Stimulated activated effector memory CD8-positive, alpha-beta T cell treated with anti-CD3 and anti-CD28 coated beads, Interleukin-12 subunit alpha, Interleukin-12 subunit beta, amount 100 ng/mL, for 72 hours (primary cell): ENCODE measurements at regions not wholly inside any gene's neighbourhood (a gene's known extent, or its start where the extent isn't known, plus 50 kb on each side); places are given as distances from the start of the nearest gene placed in this dataset.

Experiments used
- ATAC-seq: fragments of 150-1000 bp; cut with Tn5 transposase; 2 replicates; pipeline ENCODE4 v1.10.0; 2021
- DNase-seq, 2 donors: peaks; one replicate each; pipeline ENCODE4 v3.0.0; 2021 to 2022; ENCODE audit warnings: low spot score in 2 of 2
- H3K27ac Mint-ChIP-seq: one replicate; pipeline ENCODE4 v1.8.0; 2022; ENCODE audit warnings: mild to moderate bottlenecking, mixed read lengths
- H3K36me3 Mint-ChIP-seq: one replicate; pipeline ENCODE4 v1.8.0; 2022; ENCODE audit warnings: mild to moderate bottlenecking, mixed read lengths
- H3K4me1 Mint-ChIP-seq: one replicate; pipeline ENCODE4 v1.8.0; 2022; ENCODE audit warnings: mixed read lengths
- H3K4me3 Mint-ChIP-seq: one replicate; pipeline ENCODE4 v1.8.0; 2022; ENCODE audit warnings: mild to moderate bottlenecking, mixed read lengths
- H3K9me3 Mint-ChIP-seq: one replicate; pipeline ENCODE4 v1.8.0; 2022; ENCODE audit warnings: mixed read lengths

DNA sequence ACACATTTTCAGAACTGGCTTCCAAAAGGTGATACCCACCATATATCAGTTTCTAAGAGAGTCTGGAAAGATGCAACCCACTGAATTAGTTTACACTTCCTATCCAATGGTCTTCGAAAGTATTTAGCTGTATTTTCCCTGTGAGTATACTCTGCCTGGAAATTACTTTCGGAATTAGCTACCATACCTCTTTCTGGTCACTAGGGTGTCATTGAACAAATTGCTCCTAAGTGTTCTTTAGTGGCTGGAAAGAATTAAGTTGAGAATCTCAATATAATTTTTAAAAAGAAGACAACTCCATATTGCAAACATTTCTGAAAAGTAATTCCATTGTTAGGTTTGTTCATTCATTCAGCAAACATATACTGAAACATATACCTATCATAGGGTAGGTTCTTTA is 283.1 kb upstream of the SSTR1 start:
- H3K27ac Mint-ChIP-seq: no peak overlapping the region
- ATAC-seq (no peak), DNase-seq (no peak)
- H3K4me3 Mint-ChIP-seq: no peak overlapping the region
- no peaks in the 10 kb centered on the region for H3K36me3 Mint-ChIP-seq
- no peaks in the 10 kb centered on the region for H3K4me1 Mint-ChIP-seq
- H3K9me3 Mint-ChIP-seq: peaks cover 3% of the 10 kb centered on the region

DNA sequence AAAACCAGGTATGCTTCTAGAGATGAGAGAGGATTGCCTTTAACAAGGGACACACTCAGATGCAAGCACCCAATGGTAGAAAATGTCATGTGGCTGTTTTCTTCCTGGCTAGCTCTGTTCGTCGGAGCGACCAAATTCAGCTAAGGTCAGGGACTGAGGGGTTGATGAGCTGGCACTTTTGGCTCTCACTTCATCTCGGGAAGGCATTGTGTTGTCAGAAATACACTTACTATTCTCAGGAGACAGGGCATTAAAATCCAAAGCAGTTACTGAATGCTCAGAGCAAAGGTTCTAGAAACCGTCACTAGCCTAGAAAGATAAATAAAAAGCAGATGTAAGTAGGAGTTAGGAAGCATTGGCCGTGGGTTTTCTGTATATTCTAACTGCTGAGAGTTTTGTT is 275.7 kb upstream of the SSTR1 start:
- no peak overlapping the region for H3K4me3 Mint-ChIP-seq
- no peaks in the 10 kb centered on the region for H3K4me1 Mint-ChIP-seq
- DNase-seq: no peak
- no peak for ATAC-seq
- H3K9me3 Mint-ChIP-seq: no peaks in the 10 kb centered on the region
- no peak overlapping the region for H3K27ac Mint-ChIP-seq
- no peaks in the 10 kb centered on the region for H3K36me3 Mint-ChIP-seq

DNA sequence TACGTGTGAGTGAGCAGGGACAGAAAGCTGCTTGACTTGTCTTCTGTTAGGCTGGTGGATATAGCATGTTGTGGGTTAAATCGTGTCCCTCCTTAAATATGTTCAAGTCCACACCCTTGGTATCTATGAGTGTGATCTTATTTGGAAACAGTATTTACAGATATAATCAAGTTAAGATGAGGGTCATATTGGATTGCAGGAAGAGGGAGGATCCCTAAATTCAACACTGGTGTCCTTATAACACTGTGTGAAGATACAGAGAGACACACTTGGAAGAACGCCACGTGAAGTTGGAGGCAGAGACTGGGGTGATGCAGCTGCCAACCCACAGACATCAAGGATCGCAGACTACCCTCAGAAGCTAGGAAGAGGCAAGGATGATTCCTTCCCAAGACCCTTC is 275.2 kb upstream of the SSTR1 start:
- Mint-ChIP-seq H3K36me3 (no peaks in the 10 kb centered on the region), H3K9me3 (no peaks in the 10 kb centered on the region), H3K27ac (no peak overlapping the region), H3K4me3 (no peak overlapping the region), H3K4me1 (no peaks in the 10 kb centered on the region)
- ATAC-seq (no peak), DNase-seq (no peak)

DNA sequence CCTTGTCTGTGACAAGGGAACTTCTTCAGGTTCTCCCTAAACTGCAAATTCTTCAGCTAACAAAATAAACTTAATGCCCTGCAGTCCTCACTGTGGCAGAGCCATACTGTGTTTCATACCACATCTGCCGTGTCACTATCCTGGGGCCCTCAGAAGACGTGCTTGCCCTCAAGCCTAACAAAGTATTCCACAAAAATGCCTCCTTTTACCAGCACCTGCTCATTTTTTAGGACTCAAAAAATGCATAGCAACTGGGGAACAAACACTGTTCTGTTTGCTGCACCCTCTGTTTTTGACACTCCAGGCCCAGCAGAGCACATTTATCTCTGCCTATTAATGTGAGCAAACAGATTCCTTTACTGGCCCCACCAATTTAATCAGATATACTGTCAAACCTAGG is 270.7 kb upstream of the SSTR1 start:
- Mint-ChIP-seq H3K4me1 (no peaks in the 10 kb centered on the region), H3K4me3 (no peak overlapping the region), H3K36me3 (no peaks in the 10 kb centered on the region), H3K9me3 (peaks cover 2% of the 10 kb centered on the region), H3K27ac (no peak overlapping the region)
- ATAC-seq (no peak), DNase-seq (no peak)

DNA sequence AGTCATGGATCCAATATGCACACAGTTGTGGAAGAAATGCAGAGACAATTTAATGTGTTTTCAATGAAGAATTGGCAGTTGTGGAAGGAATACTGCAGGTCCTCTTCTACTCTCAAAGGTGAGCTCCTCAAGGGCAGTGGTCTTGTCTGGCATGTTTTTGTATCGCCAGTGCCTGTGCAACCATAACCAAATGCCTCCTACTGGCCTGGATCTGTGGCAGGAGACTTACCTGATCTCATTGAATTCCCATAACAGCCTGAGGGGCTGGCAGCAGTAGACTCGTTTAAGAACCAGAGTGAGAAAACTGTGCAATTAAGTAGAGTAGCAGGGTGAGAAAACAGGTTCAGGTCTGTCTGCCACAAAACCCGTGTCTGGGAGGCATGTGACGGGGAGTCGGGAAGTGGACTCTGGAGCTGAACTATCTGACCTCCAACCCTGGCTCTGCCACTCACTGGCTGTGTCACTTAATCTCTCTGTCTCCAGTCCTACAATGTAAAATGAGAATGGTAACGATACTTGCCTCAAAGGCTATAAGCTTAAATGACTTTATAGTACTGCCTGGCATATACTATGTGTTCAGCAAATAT is 268.2 kb upstream of the SSTR1 start:
- Mint-ChIP-seq H3K4me3 (no peak overlapping the region), H3K4me1 (no peaks in the 10 kb centered on the region), H3K27ac (no peak overlapping the region), H3K36me3 (no peaks in the 10 kb centered on the region), H3K9me3 (peaks cover 2% of the 10 kb centered on the region)
- DNase-seq (no peak), ATAC-seq (no peak)

DNA sequence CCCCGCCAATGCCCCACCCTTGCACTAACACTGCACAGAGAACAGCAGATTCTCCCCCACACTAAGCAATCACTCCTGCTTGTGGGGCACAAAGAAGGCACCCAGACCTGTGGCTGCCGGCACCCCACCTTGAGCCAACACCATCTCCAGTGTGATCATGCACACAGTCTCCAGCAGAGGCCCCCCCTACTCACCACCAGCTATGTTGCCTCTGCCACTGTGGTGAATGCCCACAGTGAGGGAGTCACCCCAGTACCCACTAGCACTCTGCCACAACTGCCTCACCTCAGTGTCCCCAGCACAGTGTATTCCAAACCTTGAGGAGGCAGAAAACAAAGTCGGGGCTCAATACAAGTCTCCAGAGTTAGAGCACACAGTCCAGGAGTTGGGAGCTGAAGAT is 261.7 kb upstream of the SSTR1 start:
- Mint-ChIP-seq H3K36me3 (no peaks in the 10 kb centered on the region), H3K27ac (no peak overlapping the region), H3K9me3 (peaks cover 14% of the 10 kb centered on the region), H3K4me1 (no peaks in the 10 kb centered on the region), H3K4me3 (no peak overlapping the region)
- ATAC-seq: no peak
- no peak for DNase-seq

DNA sequence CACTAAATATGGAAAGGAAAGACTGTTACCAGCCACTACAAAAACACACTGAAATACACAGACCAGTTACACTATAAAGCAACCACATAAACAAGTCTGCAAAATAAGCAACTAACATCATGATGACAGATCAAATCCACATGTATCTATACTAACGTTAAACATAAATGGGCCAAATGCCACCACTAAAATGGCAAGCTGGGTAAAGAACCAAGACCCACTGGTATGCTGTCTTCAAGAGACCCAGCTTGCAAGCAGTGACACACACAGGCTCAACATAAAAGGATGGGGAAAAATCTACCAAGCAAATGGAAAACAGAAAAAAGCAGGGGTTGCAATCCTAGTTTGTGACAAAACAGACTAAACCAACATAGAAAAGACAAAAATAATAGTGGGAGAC is 260.9 kb upstream of the SSTR1 start:
- Mint-ChIP-seq H3K4me3 (no peak overlapping the region), H3K27ac (no peak overlapping the region), H3K4me1 (no peaks in the 10 kb centered on the region), H3K9me3 (peaks cover 12% of the 10 kb centered on the region), H3K36me3 (no peaks in the 10 kb centered on the region)
- DNase-seq (no peak), ATAC-seq (no peak)

DNA sequence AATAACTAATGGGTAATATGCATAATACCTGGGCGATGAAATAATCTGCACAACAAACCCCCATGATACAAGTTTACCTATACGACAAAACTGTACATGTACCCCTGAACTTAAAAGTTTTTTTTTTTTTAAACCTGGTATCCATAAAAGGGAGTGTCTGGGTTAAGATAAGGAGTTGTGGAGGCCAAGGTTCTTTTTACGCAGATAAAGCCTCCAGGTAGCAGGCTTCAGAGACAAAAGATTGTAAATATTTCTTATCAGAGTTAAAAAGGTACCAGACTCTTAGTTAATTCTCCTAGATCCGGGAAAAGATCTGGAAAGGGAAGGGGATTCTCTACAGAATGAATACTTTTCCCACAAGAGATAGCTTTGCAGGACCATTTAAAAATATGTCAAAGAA is 259.4 kb upstream of the SSTR1 start:
- no peaks in the 10 kb centered on the region for H3K36me3 Mint-ChIP-seq
- DNase-seq (no peak), ATAC-seq (no peak)
- H3K27ac Mint-ChIP-seq: no peak overlapping the region
- H3K4me3 Mint-ChIP-seq: no peak overlapping the region
- H3K4me1 Mint-ChIP-seq: no peaks in the 10 kb centered on the region
- H3K9me3 Mint-ChIP-seq: peaks cover 12% of the 10 kb centered on the region

DNA sequence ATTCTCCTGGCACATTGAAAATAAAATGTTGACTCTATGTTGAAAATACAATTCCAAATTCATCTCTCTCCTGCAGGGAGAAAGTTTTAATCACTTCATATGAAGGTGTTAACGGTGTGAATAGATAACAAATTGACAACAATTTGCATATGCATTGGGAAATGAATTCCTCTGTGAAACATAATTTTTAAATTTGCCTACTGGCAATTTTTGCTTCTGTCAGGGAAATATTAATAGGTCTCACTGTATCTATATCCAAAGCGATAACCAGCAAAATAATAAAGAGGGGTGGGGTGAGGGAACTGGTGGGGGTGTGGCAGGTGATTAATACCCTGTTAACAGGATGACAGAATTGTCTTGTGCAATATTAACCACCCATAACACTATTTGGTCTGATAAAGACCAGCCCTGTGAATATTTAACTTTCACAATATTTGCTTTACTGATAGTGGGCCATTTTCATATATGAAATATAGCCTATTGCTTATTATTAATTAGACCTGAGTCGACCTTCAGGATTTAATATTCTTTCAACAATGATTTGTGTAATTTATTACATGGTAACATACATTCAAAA is 239.0 kb upstream of the SSTR1 start:
- Mint-ChIP-seq H3K4me3 (no peak overlapping the region), H3K36me3 (no peaks in the 10 kb centered on the region), H3K4me1 (no peaks in the 10 kb centered on the region), H3K9me3 (peaks cover 3% of the 10 kb centered on the region), H3K27ac (no peak overlapping the region)
- no peak for ATAC-seq
- DNase-seq: no peak

DNA sequence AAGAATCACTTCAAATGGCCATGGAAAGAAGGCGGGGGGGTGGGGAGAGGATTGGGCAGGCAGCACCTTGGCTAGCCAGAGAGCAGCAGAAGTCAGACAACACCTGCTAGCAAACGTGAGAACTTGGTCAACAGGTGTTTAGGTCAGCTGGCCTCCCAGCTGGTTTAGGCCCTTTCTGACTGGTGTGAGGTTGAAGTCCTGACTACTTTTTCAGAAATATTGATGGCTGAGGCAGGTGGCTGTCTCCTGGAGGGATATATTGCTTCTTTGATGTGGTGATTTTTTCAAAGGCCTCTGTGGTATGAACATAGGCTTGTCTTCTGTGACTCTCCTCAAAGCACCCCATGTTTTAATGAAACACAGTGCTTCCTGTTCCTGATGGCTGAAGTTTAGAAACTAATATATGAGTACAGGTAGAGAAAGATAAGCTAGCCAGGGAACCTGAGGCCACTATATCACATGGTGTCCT is 238.2 kb upstream of the SSTR1 start:
- Mint-ChIP-seq H3K4me3 (no peak overlapping the region), H3K4me1 (no peaks in the 10 kb centered on the region), H3K27ac (no peak overlapping the region), H3K9me3 (no peaks in the 10 kb centered on the region), H3K36me3 (no peaks in the 10 kb centered on the region)
- DNase-seq (no peak), ATAC-seq (no peak)

DNA sequence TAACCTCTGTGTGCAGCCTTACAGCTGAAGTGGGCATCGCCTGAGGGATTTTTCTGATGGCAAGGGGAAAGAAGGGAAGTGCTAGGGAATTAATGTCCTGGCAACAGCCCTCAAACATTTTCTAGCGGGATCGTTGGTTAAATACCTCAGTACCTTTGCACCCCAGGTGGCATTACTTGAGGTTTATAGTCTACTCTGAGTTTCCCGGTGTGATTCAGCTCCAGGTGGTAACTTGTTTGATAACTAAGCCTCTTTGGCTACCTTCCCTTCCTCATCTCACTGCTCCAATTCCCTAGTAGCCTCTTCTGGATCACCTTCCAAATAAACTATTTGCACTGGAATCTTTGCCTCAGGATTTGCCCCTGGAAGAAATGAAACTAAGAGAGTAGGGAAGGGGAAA is 237.0 kb upstream of the SSTR1 start:
- no peaks in the 10 kb centered on the region for H3K9me3 Mint-ChIP-seq
- no peaks in the 10 kb centered on the region for H3K4me1 Mint-ChIP-seq
- H3K4me3 Mint-ChIP-seq: no peak overlapping the region
- ATAC-seq: no peak
- no peak for DNase-seq
- no peaks in the 10 kb centered on the region for H3K36me3 Mint-ChIP-seq
- no peak overlapping the region for H3K27ac Mint-ChIP-seq

DNA sequence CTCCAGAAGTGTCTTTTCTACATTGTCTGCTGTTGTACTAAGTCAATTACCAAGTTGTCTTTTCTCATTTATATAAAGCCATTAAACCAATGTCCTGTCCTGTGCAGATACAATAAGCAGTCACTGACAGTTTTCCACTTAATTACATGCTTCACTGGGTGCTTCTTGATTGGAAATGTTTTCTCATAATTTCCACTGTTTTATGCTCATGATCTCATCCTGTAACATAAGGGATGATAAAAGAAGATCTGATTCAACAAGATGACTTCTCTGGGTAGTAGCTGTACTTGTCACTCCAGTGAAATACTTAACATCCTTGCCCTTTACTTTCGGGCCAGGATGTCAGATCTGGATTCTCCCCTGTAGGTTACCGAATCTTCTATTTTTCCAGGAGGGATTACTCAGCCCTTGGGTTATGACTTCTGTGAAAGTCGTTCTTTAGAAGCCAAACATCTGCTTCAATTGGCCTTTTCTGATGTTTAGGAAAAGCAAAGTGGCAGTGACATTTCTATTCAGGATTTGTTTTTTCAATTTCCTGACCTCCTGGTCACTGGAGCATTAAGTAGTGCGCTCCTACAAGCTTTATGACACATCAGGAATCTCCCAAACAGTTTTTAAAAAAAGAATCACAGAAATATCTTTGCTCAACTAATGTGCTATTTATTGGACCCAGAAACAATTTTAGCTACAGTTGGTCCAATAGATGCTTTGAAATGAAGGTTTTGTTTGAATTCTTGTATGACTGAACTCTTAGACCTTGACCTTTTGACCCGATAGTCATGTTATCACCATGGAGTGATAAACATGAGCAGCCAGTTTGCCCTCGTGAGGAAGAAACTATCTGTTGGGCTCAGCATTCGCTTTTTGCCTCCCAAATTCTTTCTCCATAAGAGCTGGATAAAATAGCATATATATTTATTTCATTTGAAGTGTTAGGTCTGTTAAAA is 234.5 kb upstream of the SSTR1 start:
- Mint-ChIP-seq H3K27ac (no peak overlapping the region), H3K36me3 (no peaks in the 10 kb centered on the region), H3K4me3 (no peak overlapping the region), H3K4me1 (no peaks in the 10 kb centered on the region), H3K9me3 (peaks cover 3% of the 10 kb centered on the region)
- no peak for ATAC-seq
- no peak for DNase-seq

DNA sequence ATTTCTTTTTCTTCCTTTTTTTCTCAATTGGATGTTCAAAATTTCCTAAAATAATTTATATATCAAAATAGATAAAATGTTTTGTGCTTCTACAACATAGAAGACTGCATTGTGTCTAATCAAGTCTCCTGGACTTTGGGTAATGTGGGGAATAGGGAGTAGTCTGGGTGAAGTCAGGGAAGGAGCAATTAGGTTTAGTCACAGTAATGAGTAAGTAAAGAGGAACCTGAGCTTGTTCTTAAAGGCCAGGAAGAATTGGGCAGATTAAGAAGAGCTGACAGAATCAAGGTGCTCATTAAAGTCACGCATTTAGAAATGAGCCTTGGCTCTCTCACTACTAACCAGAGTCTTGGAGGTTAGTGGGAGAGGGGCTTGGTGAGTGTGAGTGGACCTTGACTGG is 233.3 kb upstream of the SSTR1 start:
- H3K9me3 Mint-ChIP-seq: peaks cover 3% of the 10 kb centered on the region
- H3K4me1 Mint-ChIP-seq: no peaks in the 10 kb centered on the region
- DNase-seq (no peak), ATAC-seq (no peak)
- no peak overlapping the region for H3K27ac Mint-ChIP-seq
- no peaks in the 10 kb centered on the region for H3K36me3 Mint-ChIP-seq
- H3K4me3 Mint-ChIP-seq: no peak overlapping the region

DNA sequence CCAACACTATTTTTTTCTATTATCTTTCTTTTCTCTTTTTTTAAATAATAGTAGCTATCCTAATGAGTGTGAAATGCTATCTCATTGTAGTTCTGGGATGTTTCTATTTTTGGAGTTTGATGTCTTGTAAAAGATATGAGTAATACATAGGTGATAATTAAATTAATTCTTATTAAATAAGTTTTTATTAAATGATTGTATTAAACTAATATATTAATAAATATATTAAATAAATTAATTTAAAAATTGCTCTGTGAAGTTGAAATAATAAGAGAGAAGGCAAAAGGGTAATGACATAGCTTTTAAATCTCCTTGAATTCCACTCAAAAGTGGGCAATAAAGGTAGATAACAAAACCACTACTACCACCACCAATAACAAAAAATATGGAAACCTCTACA is 230.2 kb upstream of the SSTR1 start:
- Mint-ChIP-seq H3K4me1 (no peaks in the 10 kb centered on the region), H3K4me3 (no peak overlapping the region), H3K36me3 (no peaks in the 10 kb centered on the region), H3K9me3 (peaks cover 10% of the 10 kb centered on the region), H3K27ac (no peak overlapping the region)
- ATAC-seq: no peak
- DNase-seq: no peak

DNA sequence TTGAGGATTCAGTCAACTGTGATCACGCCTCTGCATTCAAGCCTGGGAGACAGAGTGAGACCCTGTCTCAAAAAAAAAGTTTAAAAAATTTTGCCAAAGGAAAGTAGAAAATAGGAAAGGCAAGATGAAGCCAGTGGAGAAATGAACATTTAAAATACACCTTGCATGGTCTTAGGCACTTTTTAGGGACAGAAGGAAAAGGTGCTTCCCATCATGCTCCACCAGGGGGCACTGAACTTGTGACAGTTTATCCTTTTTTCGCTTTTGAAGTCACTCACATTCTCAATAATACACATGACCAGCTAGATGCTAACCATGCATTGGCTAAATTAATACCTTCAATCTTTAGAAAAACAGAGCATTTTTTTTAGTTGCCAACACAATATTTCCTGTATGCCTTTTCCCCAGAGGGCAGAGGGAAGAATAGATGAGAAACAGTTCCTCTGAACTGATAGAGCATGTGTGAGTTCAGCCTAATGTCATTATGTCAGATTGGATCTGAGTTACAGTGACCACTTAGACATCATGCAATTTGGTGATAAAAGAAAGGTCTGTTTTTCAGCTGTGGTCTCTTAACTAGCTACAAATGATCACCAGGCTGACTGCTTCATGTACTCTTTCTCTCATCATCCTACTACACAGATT is 221.8 kb upstream of the SSTR1 start:
- Mint-ChIP-seq H3K36me3 (no peaks in the 10 kb centered on the region), H3K27ac (no peak overlapping the region), H3K4me1 (no peaks in the 10 kb centered on the region), H3K4me3 (no peak overlapping the region), H3K9me3 (peaks cover 7% of the 10 kb centered on the region)
- DNase-seq: peak; percentile 3 to 59
- no peak for ATAC-seq
